ENCODE measurements at regions not wholly inside any gene's neighbourhood (a gene's known extent, or its start where the extent isn't known, plus 50 kb on each side); places are given as distances from the start of the nearest gene placed in this dataset.
A peak's percentile ranks its signal among the peaks of the same experiment; 100 is the strongest.

DNA sequence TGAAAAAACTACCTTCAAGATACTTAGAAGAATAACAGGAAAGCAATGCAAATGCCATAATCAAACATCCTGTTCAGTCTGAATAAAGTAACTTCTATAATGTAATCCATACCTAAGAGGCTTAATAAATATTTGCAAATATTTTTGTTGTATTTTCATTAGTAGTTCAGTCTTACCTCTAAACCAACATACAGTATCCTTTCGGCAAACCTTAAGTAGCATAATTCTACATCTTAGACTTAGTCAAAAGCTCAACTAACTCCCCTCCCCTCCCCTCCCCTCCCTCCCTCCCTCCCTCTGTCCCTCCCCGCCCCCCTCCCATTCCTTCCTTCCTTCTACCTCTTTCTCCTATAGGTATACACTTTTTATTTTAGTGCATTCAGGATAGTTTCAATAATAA, 1373.2 kb downstream of the SUCLG1 start:
- TF ChIP-seq, protein P1, sequence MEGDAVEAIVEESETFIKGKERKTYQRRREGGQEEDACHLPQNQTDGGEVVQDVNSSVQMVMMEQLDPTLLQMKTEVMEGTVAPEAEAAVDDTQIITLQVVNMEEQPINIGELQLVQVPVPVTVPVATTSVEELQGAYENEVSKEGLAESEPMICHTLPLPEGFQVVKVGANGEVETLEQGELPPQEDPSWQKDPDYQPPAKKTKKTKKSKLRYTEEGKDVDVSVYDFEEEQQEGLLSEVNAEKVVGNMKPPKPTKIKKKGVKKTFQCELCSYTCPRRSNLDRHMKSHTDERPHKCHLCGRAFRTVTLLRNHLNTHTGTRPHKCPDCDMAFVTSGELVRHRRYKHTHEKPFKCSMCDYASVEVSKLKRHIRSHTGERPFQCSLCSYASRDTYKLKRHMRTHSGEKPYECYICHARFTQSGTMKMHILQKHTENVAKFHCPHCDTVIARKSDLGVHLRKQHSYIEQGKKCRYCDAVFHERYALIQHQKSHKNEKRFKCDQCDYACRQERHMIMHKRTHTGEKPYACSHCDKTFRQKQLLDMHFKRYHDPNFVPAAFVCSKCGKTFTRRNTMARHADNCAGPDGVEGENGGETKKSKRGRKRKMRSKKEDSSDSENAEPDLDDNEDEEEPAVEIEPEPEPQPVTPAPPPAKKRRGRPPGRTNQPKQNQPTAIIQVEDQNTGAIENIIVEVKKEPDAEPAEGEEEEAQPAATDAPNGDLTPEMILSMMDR (IDR thresholded peaks at IDR 0.05; ENCODE audit: low read depth, low read length, missing control alignments), result no peak
- DNase-seq (ENCODE audit: extremely low read depth, low read depth), result no peak
- no peak overlapping the region for H3K4me3 ChIP-seq (replicated peaks; ENCODE audit: low read depth, low read length)

DNA sequence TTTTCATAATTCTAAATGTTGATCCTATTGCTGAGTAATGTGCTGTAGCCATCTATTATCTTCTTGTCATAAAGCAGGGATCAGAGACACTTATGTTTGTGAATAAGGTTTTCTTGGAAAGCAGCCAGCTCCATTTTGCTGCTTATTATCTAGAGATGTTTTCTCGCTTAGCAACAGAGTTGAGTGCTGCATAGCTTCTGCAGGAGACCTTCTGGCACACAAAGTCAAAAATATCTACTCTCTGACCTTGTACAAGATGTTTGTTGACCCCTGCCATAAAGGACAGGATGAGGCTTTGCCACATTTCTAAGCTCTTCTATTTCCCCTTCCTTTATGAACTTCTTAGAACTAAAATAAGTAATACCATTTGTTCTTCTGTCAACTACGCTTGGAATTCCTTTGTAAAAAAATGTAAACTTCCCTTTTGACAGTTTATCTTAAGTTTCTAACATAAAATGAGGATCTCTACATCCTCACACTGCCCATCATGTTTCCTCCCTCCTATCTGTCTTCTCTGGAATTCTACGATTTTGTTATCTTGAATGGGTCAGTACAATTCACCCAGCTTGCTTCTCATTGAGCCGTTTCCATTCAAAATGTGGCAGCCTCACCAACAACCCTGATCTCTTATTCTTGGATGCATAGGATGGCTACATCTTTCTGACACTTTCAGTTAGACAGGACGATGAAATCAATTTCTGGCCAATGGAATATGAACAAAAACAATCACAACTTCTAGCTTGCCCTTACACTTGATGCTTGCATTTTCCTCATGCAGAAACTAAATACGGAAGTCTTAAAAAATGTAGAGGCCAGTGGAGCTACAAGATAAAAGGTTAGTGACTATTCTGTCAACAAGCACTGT, 1377.0 kb downstream of the SUCLG1 start:
- peak; percentile 56 for DNase-seq (ENCODE audit: extremely low read depth, low read depth)
- TF ChIP-seq, protein P1 (IDR thresholded peaks at IDR 0.05; ENCODE audit: low read depth, low read length, missing control alignments), result no peak

DNA sequence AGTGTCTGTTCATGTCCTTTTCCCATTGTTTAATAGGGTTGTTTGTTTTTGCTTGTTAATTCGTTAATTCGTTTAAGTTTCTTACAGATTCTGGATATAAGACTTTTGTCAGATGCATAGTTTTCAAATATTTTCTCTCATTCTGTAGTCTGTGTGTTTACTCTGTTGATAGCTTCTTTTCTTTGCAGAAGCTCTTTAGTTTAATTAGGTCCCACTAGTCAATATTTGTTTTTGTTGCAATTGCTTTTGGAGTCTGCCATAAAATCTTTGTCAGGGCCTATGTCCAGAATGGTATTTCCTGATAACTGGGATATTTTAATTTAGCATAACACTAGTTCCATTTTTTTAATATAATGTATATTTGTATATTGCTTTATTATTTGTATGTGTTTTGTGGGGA, 1380.1 kb downstream of the SUCLG1 start:
- TF ChIP-seq, protein P1 (IDR thresholded peaks at IDR 0.05; ENCODE audit: low read depth, low read length, missing control alignments), result no peak
- no peak for DNase-seq (ENCODE audit: extremely low read depth, low read depth)
- no peak overlapping the region for H3K4me3 ChIP-seq (replicated peaks; ENCODE audit: low read depth, low read length)

More for the DNA sequence above, 1377.0 kb downstream of the SUCLG1 start:
- H3K4me3 ChIP-seq (replicated peaks; ENCODE audit: low read depth, low read length), result no peak overlapping the region

DNA sequence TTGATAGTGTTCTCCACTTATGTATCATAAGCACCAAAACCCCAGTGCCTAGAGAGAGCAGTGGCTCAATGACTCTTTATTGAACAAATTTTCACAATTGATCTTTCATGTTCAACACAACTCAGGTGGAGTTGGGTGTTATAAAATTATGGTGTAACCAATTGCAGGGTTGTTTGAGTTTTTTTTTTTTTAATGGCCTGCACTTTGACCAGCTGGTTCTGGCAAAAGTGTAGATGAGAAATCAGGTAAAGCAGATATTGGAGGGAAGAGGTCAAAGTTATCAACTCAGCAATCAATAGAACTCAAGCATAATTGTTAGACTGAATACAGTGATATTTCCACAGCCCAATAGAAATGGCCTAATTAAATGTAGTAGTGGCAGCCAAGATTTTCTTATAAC, 1386.3 kb downstream of the SUCLG1 start:
- TF ChIP-seq, protein P1 (IDR thresholded peaks at IDR 0.05; ENCODE audit: low read depth, low read length, missing control alignments), result no peak
- DNase-seq (ENCODE audit: extremely low read depth, low read depth), result no peak
- H3K4me3 ChIP-seq (replicated peaks; ENCODE audit: low read depth, low read length), result no peak overlapping the region

DNA sequence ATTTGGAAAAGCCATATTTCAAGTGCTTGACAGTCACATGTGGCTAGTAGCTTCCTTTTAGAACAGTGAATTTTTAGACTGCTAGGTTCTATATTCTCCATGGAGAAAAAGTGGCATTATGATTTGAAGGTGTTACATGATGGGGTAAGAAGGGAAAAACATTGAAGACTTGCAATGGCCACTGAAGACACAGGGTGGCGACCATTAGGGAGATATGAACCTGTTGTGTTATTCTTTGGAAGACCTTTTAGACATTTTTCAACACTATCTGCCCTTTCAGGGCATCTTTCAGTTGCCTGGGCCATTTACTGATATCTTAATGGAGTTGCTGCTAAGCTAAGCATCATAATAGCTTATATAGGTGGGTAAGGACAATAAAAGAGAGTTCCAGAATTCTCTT, 1387.2 kb downstream of the SUCLG1 start:
- no peak overlapping the region for H3K4me3 ChIP-seq (replicated peaks; ENCODE audit: low read depth, low read length)
- DNase-seq (ENCODE audit: extremely low read depth, low read depth), result no peak
- TF ChIP-seq, protein P1 (IDR thresholded peaks at IDR 0.05; ENCODE audit: low read depth, low read length, missing control alignments), result no peak

DNA sequence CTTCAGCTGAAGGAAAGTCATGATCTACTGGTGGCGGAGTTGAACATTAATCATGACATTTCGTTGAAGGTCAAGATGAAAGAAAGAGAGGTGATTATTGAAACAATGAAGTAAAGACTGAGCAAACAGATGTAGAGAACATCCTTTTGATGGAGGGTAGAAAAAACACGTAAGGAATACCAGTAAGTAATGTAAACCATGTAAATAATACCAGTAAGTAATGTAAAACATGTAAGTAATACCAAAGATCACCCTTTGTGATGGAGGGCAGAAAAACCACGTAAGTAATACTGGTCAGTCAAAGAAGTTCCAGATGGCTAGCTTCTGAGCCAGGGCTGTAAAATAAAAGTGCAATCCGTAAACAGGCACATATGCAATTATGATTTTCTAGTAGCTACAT, 1387.7 kb downstream of the SUCLG1 start:
- H3K4me3 ChIP-seq (replicated peaks; ENCODE audit: low read depth, low read length), result no peak overlapping the region
- DNase-seq (ENCODE audit: extremely low read depth, low read depth), result no peak
- TF ChIP-seq, protein P1 (IDR thresholded peaks at IDR 0.05; ENCODE audit: low read depth, low read length, missing control alignments), result no peak
